GM21576 (cell line): ENCODE measurements at regions not wholly inside any gene's neighbourhood (a gene's known extent, or its start where the extent isn't known, plus 50 kb on each side); places are given as distances from the start of the nearest gene placed in this dataset.

Source experiments
- ATAC-seq: cut with Tn5 transposase; IDR thresholded peaks from one replicate; pipeline ENCODE4 v1.9.1; 2021; ENCODE audit warnings: mild to moderate bottlenecking, moderate library complexity; ENCODE audit not compliant: unreplicated experiment

DNA sequence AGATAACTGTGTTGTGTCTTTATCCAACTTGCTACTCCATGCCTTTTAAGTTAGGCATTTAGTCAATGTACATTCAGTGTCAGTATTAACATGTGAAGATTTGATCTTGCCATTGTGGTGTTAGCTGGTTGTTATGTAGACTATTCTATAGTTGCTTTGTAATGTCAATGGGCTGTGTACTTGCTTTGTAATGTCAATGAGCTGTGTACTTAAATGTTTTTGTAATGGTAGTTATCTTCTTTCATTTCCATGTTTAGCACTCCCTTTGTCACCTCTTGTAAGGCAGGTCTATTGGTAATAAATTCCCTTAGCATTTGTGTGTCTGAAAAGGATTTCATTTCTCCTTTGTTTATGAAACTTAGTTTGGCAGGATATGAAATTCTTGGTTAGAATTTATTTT lies 53.4 kb downstream of the MC4R start:
- no peak for ATAC-seq

DNA sequence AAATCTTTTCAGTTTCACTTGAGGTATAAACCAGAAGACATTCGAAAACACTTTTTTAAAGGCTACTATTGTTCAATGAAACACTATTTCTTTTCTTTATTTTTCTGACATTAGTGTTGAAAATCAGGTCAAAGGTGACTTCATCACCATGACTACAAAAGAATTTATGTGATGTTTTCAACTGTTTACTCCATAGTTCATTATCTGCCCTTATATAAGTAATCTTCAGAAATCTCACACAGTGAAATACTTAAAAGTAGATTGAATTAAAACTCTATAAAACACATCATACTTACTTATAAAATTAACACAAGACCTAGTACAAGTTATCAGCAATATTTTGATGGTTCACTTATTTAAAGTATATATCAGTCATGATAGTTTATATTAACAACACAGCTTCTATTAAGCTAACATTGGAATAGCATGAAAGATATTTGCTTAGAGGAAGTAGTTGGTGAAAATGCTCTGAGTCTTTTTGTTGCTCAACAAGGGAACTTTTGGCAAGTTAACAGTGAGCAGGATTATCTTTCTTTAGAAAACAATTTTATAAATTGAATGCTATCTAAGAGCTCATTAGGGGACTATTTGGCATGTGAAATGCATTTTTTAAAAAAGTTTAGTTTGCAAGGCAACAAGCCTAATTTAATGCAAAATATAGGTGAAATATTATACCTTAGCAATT lies 60.8 kb downstream of the MC4R start:
- no peak for ATAC-seq

DNA sequence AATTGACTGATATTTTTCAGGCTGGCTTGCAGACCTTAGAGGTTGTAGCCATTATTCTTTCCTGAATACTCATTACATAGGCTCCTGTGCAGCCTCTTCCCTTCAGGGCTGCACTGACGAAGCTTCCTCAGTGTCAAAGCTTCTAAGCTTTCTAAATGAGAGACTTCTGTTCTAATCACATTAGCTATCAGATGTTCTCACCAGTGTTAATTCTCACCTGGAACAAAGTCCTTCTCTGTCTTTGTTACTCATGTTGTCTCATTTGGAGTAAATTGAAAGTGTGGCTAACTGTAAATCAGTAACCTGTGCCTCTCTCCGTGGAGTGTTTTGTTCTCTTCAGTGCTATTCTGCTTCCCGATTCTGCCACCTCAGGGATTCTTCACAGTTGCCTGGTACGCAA lies 76.9 kb downstream of the MC4R start:
- no peak for ATAC-seq

DNA sequence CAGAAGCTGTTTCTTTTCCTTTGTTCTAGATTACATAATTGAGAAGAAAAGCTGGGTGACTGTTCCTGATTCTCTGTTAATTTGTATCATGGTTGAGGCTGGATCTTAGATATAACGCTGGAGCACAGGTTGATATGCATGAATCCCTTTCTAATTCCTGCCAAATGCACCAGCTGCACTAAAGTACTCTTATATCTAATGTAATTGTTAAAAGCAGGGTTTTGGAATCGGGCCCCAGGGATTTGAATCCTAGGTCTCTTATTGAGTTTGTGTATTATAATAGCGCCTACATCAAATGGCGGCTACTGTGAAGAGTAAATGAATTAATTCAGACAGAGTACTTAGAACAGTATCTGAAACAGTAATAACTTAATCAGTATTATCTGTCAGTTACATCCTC lies 80.4 kb downstream of the MC4R start:
- no peak for ATAC-seq

DNA sequence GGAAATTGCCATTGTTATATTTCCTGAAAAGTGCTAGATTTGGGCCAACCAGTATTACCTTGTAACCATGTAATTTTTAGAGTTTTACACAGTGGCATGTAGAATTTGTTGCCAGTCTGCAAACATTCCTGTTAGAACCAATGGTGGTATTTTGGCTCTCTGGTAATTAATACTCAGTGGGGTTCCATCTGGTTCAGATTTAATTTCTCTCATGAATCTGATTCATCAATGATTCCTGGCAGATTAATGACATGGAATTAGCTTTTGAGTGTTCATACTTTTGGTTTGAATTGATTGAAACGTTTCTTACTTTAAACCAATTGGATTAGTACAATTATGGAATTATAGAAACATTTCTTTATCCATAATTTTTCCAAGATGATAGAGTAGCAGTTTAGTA lies 93.2 kb downstream of the MC4R start:
- ATAC-seq, result no peak

DNA sequence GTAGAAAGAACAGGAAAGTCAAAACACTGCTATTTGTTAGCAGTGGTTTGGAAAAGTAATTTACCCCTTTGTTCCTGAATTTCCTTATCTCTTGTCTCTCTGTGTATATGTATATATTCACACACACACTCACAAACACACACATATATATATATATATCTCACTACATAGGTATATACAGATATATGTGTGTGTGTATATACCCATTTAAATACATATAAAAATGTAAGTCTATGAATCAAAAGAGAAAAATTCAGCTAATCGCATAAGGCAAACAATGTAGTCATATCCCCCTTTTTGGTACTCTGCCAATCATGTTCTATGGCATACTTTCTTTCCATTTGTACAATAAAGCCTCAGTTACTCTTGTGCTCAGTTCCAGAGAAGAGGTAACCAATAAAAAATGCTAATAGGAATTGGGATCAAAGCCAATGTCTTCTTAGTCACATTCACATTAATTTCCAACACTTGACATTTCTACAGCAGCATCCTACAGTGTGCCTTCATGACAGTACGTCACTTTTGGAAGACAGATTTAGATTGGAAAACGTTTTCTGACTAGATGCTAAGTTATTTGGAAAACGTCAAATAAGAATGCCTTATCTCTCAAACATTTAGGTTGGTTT lies 94.6 kb downstream of the MC4R start:
- no peak for ATAC-seq

DNA sequence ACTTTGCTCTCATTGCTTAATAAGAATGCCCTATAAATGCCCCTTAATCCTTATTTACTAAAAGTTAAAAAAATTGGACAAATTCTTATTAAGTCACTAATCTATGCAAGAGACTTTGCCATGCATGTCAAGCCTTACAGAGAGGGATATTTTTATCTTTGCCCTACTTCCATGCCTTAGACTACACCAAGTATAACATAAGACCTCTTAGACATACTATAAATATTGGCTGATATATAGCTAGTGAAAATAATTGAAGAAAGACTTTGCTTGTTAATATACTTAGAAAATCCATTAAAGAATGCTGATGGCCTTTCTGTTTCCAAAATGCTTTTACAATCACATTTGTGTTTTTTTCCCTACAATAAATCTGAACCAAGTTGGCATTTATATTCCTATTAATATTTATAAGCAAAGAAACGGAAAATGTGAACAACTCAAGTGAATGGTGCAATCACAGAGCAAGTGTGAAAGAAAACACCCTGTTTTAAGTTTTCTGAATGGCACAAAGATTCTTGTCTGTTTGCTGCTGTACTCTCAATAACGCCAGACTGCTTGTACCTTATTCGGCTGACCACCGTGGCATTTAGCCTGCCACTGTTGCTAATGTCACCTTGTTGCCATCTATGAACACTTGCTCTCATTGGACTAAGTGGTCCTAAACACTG lies 105.0 kb downstream of the MC4R start:
- no peak for ATAC-seq

DNA sequence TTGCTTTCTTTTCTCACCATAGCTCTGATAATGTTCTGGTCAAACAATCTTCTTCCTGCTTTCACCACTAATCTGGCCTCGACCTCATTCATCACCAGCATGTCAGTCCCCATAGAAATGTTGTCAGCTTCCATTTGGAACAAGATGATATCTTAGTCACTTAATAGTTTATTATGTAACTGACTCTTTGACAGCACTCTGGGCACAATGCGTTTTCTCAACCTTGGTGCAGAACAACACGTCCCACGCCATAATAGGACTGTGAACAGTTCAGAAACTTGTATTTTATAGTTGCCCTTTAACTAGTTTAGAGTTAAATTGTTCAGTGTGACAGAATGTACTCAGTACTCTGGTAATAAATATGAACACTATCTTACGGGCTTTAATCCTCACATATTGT lies 106.0 kb downstream of the MC4R start:
- no peak for ATAC-seq

DNA sequence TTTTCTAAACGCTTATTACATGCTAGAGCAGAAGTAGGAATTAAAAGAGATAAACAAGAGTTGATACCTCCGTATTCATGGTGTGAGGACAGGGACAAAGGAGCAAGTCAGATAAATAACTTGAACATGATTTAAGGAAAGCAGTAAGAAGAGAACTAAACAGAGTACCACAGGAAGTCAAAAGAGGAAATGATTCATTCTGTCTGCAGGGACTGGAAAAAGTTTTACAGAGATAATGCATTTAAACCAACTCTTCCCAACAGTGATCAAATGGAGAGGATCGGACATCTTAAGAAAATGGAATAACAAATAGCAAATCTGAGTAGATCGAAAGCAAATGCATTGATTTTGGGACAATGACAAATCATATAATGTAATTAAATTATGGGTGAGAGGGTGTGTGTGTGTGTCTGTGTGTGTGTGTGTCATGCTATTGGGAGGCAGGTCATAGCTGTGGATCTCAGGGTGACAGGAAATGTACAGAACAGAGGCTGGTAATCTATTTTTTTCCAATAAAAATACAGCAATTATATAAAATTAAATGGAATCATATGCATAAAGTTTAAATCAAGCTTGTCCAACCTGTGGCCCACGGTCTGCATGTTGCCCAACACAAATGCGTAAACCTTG lies 113.4 kb downstream of the MC4R start:
- no peak for ATAC-seq

DNA sequence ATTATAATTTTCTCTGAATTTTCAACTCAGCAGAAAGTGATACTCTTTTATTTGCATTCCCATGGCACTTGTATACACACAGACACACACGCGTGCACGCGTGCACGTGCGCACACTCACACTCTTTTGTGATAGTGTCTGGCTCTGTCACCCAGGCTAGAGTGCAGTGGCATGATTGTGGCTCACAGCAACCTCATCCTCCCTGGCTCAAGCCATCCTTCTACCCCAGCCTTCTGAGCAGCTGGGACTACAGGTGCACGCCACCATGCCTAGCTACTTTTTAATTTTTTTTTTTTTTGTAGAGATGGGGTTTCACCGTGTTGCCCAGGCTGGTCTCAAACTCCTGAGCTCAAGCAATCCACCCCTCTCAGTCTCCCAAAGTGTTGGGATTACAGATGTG lies 123.2 kb downstream of the MC4R start:
- no peak for ATAC-seq

DNA sequence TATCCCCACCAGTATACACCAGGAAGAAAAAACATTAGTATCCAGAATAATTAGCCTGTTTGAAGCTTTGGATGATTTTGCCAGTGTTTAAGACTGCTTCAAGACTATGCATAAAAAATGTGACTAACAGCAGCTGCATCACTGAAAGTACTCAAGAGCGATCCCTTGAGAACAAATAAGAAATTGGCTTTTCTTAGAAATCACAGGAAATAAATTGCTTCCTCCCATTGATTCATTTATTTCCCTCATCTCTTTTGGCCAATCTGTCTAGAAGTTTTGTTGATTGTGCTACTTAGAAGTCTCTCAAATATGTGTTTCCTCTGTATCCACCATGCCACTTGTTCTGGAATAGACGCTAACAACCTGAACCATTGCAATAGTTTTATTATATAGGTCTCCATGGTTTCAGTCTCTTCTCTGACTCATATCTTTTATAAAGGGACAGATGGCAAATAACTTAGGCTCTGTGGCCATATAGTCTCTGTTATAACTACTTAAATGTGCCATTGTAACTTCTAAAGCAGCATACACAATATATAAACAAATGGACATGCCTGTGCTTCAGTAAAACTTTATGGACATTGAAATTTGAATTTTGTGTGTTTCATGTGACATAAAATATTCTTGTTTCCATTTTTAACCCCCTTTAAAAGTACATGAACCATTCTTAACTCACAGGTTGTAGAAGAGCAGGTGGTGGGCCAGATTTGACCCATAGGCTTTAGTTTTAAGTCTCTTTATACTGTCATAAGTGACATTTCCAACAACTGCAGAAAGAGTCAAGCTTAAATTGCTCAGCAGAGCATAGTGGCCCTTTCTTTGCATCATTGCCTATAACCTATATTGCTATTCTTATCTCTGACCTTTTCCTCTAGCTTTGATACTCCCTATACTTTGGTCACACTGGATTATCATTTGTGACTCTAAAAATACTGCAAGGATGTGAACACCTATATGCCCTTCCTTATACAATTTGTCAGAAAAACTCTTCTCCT lies 123.9 kb downstream of the MC4R start:
- ATAC-seq, result no peak

DNA sequence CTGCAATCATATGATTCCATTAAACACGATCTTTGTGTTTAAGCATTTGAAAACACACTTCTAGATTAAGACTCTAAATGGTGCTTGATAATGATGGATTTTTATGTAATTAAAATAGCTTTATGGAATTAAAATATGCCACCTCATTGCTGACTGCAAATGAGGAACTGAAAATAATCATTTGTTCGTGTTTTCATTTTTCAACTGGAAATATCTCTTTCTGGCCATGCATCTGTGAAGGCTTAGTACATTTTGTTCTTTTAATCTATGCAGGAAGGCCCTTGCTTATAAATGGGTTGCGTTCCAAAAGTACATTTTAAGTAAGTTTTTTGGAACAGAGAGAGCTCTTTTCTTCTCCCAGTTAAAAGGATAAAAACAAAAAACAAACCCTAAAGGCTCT lies 125.5 kb downstream of the MC4R start:
- peak; percentile 78 for ATAC-seq

DNA sequence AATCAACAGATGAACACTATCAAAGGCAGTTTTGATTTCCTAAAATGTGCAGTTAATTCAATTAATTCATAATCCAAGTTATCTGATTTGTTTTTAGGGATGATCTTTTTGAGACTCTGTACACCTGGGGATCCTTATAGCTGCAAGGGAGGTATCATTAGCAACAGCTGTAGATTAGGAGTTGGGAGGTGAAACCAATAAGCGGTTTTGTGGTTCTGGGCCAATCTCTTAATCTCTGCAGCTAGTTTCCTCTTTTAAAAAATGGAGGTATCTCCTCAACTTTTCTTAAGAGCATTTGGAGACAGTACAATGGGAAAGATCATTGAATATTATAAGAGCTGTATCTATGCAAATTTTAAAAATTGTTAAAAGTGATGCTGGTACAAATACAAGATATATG lies 126.0 kb downstream of the MC4R start:
- peak; percentile 72 for ATAC-seq

DNA sequence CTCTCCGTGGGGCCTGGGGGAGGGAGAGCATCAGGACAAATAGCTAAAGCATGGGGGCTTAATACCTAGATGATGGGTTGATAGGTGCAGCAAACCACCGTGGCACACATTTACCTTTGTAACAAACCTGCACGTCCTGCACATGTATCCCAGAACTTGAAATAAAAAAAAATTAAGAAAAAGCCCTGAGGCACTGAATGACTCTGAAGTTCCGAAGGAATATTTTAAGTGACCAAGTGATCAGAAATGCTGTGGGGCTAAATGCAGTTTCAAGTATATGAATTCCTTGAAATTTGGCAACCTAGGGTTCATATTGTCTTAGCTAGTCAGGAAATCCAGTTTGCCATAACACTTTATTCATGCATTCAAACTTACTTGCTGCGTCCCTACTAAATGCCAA lies 127.5 kb downstream of the MC4R start:
- ATAC-seq, result no peak

DNA sequence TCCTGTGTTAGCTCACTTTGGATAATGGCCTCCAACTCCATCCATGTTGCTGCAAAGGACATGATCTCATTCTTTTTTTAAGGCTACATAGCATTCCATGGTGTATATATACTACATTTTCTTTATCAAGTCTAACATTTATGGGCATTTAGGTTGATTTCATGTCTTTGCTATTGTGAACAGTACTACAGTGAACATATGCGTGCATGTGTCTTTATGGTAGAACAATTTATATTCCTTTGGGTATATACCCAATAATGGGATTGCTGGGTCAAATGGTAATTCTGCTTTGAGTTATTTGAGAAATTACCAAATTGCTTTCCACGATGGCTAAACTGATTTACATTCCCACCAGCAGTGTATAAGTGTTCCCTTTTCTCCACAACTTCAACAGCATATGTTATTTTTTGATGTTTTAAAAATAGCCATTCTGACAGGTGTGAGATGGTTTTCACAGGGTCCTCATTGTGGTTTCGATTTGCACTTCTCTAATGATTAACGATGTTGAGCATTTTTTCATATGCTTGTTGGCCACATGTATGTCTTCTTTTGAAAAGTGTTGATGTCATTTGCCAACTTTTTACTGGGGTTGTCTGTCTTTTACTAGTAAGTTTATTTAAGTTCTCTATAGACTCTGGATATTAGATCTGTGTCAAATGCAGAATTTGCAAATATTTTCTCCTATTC lies 133.4 kb downstream of the MC4R start:
- ATAC-seq, result peak; percentile 97

DNA sequence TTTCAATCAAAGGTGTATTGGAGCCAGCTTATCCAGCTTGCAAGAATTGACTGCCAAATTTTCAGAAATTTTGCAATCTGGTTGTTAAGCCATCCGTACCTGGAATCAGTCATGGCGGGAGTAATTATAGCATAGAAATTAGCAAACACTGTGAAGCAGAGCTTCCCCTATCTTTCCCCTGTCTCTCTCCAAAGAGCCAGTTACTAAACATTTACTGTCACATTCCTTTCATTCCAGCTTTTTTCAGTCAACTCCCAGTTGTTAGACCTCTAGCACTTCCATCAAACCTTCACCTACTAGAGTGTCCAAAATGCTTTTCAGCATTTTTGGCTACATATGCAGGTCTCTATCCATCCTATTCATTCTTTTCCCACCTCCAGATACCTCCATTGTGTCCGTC lies 137.4 kb downstream of the MC4R start:
- no peak for ATAC-seq

DNA sequence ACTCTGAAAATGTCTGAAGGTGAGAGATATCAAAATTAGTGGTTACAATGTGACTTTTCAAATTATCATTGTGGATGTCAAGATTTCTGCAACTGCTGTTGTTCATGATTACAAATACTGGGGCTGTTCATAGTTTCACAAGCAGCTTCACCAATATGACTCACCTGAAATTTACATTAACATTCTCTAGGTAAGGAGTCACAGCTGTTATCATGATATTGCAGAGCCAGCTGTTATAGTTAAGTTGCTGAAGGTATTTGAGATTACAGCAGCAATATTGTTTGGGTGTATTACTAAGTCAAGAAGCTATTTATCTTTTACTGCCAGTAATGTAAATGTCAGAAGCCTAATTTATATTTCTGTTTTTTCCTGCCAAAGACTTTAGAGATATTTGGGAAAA lies 140.0 kb downstream of the MC4R start:
- ATAC-seq, result no peak

DNA sequence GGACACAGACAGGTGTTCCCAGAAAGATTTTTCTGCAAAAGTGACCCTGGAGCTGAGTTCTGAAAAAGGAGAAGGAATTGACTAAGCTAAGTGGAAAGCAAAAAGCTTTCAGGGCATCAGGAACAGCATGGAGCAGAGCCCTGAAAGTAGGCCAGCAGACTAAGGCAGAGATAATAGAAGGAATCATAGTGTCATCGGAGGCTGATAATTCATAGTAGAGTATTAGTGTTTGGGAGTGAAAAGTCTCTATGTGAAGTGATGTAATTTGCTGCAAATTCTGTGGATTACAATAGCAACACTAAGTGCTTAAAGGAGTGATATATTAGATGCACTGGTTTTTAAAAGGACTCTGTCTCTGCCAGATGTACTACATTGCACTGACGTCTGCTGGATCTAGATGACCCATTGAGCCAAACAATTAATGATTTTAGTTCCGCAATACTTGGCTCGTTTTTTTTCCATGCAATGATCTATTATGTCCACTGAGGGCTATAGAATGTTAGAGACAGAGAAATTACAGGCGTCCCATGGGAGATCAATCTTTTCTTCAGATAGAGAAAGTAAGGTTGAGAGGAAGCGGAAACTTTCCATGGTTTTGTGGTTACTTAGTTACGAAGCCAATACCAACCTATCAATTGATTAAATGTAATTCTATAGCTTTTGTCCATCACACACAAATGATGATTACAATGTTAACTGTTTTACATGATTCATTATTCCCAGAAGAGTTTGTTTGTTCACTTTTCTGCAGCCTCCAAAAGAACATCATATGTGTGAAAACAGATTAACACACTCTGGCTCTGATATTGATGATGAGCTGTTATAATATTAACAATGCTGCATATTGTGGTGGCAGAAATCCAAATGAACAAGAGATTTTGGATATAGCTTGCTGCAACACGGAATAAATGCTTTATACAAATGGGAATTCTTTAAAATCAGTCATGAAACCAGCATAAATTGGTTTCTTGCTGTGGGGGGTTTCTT lies 143.7 kb downstream of the MC4R start:
- ATAC-seq, result no peak

DNA sequence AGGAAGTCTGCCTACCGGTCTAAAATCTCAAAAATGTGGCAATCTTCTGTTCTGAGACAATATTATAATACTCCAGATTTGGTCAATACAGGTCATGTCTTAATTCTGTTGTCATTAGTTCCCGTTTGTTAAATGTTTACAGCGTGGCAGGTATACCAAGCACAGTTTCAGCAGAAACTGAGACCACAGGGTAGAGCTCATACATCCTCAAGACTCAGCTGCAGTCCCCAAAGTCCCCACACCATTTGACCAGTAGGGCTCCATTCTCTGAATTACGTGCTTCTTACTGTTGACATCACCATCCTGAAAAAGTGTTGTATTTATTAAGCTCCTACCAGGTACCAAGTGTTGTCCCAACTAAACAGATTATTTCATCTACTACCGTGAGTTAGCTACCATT lies 157.1 kb downstream of the MC4R start:
- no peak for ATAC-seq
